RWPE1 (cell line): ENCODE measurements at regions not wholly inside any gene's neighbourhood (a gene's known extent, or its start where the extent isn't known, plus 50 kb on each side); places are given as distances from the start of the nearest gene placed in this dataset.

ENCODE experiments used
- CTCF ChIA-PET: fragments of 350-600 bp; sonication (Branson Sonifier 250); formaldehyde crosslinking; extraction: SDS; loops from one replicate; lab custom pipeline; 2021; lab: Yijun Ruan, JAX
- POLR2A ChIA-PET: fragments of 400-600 bp; formaldehyde crosslinking; extraction: SDS; loops from one replicate; lab custom pipeline; 2020; ENCODE audit warnings: antibody characterized with exemption; ENCODE audit not compliant: low non-redundant PET; lab: Yijun Ruan, JAX
- DNase-seq: peaks from one replicate; pipeline ENCODE4 v3.0.0; 2012; ENCODE audit warnings: low spot score
- H3K27ac ChIP-seq: fragments of 450-650 bp; 2 replicates; pipeline ENCODE4 v1.5.1; 2017
- TF ChIP-seq, protein P1 (sequence below): fragments of 450-650 bp; conservative IDR thresholded peaks from 2 replicates; pipeline ENCODE4 v1.5.1; 2017; ENCODE audit warnings: low read depth, mild to moderate bottlenecking

DNA sequence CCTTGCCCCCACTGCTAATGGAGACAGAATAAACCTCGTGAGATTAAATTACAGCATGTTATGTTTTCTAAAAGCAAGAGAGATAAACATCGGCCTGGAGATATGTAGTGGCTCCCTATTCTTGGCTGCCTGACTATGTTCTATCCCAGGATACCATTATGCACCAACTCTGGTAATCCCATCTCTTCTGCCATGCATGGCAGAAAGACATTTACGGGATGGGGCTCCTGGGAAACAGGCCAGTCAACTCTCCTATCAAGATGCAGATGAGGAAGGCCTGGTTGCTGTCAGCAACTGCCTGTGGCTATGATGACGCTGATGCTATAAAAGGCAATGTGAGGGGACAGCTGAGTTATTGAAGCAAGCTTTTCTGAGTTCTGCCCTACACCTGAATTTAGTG is 166.2 kb upstream of the VCX3A start:
- H3K27ac ChIP-seq, result no peak overlapping the region
- no peak for DNase-seq
- ChIA-PET CTCF (no interaction called here), POLR2A (no interaction called here)
- TF ChIP-seq, protein P1, sequence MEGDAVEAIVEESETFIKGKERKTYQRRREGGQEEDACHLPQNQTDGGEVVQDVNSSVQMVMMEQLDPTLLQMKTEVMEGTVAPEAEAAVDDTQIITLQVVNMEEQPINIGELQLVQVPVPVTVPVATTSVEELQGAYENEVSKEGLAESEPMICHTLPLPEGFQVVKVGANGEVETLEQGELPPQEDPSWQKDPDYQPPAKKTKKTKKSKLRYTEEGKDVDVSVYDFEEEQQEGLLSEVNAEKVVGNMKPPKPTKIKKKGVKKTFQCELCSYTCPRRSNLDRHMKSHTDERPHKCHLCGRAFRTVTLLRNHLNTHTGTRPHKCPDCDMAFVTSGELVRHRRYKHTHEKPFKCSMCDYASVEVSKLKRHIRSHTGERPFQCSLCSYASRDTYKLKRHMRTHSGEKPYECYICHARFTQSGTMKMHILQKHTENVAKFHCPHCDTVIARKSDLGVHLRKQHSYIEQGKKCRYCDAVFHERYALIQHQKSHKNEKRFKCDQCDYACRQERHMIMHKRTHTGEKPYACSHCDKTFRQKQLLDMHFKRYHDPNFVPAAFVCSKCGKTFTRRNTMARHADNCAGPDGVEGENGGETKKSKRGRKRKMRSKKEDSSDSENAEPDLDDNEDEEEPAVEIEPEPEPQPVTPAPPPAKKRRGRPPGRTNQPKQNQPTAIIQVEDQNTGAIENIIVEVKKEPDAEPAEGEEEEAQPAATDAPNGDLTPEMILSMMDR, result no peak

DNA sequence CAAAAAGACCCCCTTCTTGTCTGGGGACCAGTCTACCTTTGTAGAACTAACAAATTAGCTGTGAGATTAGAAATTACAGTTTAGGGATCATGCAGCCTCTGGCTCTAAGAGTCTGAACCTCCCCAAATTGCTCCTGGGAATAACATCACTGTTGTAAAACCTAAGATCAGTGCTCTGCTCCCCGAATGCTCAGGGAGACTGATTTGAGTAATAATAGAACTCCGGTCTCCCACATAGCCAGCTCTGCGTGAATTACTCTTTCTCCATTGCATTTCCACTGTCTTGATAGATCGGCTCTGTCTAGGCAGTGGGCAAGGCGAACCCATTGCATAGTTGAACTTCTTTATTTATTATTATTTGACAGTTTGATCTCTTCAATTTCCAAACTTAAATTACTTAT is 160.8 kb upstream of the VCX3A start:
- H3K27ac ChIP-seq, result no peak overlapping the region
- CTCF ChIA-PET, result no interaction called here
- no peak for DNase-seq
- POLR2A ChIA-PET, result no interaction called here
- TF ChIP-seq, protein P1, result no peak

DNA sequence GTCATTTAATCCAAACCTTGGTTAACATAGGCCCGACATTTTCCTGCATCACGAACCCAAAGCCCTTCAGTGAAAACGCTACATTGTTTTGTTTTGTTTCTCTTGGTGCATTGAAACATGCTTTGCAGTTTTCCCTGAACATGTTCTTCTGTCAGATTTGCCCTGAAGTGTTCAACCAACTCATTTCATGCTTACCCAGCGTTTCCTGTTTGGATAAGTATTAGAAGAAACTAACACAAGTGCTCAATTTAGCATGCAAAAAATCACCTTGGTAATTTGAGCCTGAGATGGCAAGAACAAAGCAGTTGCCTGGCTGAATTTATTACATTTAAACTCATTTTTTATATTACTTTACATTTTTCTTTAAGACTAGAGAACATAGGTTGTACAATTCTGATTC is 160.1 kb upstream of the VCX3A start:
- TF ChIP-seq, protein P1, result no peak
- H3K27ac ChIP-seq, result no peak overlapping the region
- POLR2A ChIA-PET, result no interaction called here
- CTCF ChIA-PET, result no interaction called here
- DNase-seq, result no peak

DNA sequence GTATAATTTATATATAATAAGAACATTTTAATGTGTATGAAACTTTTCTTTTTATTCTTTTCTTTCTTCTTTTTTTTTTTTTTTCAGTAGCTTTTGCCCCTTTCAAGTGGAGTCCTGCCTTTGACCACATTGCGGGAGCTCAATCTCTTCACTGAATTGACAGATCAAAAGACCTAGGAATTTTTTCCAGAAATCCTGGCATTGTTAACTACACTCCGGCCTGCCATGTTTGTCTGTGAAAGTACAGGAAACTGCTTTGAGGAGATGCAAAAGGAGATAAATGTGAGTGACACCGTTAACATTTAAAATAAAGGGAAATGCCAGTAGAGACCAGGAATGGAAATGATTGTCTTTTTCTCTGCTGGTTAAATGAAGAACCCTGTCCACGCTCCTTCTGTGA is 159.3 kb upstream of the VCX3A start:
- no peak for DNase-seq
- TF ChIP-seq, protein P1, result no peak
- POLR2A ChIA-PET, result no interaction called here
- no peak overlapping the region for H3K27ac ChIP-seq
- CTCF ChIA-PET, result no interaction called here

DNA sequence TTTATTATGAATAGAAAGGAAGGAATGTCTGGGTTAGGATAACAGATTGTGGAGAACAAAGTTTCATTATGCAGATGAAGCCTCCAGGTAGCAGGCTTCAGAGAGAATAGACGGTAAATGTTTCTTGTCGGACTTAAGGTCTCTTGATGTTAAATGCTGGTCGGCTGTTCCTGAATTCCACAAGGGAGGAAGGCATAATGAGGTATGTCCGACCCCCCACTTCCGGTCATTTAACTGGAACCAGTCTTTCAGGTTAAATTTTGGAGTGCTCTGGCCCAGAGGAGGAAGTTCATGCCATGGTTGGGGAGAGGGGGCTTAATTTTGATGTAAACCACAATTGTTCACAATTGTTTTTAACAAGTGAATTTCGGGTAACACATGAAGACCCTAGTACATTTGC is 158.1 kb upstream of the VCX3A start:
- ChIA-PET CTCF (no interaction called here), POLR2A (no interaction called here)
- TF ChIP-seq, protein P1, result no peak
- DNase-seq, result no peak
- no peak overlapping the region for H3K27ac ChIP-seq

DNA sequence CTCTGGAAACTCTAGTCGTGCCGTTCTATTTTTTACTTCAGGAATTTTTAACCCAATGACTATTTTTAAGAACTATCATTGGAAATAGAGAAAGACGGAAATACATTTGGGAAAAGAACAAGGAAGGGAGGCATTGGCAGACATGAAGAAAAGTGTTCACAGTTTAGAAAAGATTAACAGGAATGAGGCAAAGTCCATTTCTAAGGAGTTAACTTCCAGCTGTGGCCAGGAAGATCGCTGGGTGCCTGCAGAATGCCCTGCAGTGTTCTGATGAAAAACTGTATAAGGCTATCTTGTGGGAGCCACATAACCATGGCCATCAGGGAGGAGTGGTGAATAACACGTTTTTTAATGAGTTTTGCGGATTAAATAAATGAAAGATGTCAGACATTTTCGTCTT is 150.6 kb upstream of the VCX3A start:
- CTCF ChIA-PET, result no interaction called here
- POLR2A ChIA-PET, result no interaction called here
- no peak overlapping the region for H3K27ac ChIP-seq
- DNase-seq, result no peak
- TF ChIP-seq, protein P1, result no peak

DNA sequence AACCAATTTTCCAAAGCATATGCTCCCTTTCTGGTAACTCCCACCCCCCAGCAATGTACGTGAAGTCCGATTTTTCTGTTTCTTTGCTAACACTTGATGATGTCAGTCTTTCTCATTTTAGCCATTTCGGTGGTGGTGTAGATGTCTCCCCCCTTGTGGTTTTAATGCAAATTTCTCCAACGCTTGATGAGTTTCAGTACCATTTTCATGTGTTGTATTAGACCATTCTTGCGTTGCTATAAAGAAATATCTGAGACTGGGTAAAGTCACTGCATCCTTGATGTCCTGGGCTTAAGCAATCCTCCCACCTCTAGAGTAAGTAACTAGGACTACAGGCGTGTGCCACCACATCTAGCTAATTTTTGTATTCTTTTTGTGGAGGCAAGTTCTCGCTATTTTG is 148.4 kb upstream of the VCX3A start:
- POLR2A ChIA-PET, result no interaction called here
- no peak for DNase-seq
- H3K27ac ChIP-seq, result no peak overlapping the region
- CTCF ChIA-PET, result no interaction called here
- TF ChIP-seq, protein P1, result no peak
